ENCODE measurements at regions not wholly inside any gene's neighbourhood (a gene's known extent, or its start where the extent isn't known, plus 50 kb on each side); places are given as distances from the start of the nearest gene placed in this dataset.

DNA sequence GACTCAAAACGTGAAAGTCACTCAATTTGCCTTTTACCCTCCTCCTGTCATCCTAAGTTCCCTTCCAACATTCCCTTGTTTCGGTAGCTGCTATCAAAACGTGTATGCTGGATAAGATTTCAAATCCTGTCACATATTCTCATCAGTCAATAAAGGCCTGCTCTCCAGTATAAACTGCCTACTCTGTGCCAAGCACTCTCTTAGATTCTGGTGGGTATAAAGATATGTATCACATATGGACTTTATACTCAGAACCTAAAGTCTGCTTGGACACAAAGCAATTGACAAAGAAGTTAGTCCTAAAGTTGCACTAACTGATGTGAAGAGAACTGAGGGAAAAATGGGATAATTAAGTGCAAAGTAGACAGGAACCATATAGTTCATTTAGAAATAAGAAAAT, 476.6 kb upstream of the MARCKS start:
- TF ChIP-seq, protein P1, sequence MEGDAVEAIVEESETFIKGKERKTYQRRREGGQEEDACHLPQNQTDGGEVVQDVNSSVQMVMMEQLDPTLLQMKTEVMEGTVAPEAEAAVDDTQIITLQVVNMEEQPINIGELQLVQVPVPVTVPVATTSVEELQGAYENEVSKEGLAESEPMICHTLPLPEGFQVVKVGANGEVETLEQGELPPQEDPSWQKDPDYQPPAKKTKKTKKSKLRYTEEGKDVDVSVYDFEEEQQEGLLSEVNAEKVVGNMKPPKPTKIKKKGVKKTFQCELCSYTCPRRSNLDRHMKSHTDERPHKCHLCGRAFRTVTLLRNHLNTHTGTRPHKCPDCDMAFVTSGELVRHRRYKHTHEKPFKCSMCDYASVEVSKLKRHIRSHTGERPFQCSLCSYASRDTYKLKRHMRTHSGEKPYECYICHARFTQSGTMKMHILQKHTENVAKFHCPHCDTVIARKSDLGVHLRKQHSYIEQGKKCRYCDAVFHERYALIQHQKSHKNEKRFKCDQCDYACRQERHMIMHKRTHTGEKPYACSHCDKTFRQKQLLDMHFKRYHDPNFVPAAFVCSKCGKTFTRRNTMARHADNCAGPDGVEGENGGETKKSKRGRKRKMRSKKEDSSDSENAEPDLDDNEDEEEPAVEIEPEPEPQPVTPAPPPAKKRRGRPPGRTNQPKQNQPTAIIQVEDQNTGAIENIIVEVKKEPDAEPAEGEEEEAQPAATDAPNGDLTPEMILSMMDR (IDR thresholded peaks at IDR 0.05) = no peak
- no peak for TF ChIP-seq POLR2AphosphoS5 (IDR thresholded peaks at IDR 0.05)
